Smooth muscle cell (in vitro differentiated cells): ENCODE measurements at regions not wholly inside any gene's neighbourhood (a gene's known extent, or its start where the extent isn't known, plus 50 kb on each side); places are given as distances from the start of the nearest gene placed in this dataset.
"Not testable (repeated sequence)": the region's sequence is repeated elsewhere in the genome, so short reads cannot be mapped to it uniquely, and the experiment has no call there.

ENCODE experiments used
- DNase-seq: peaks from one replicate; lab custom pipeline; 2025; ENCODE audit not compliant: unreplicated experiment; lab: John Stamatoyannopoulos, UW
- H2AFZ ChIP-seq: fragments of 200-600 bp; sonication (generic); 2 replicates; pipeline ENCODE4 v1.6.0; 2016; ENCODE audit warnings: antibody characterized with exemption, low read depth, mild to moderate bottlenecking
- H3F3A ChIP-seq: fragments of 200-600 bp; sonication (generic); 2 replicates; pipeline ENCODE4 v1.6.0; 2017; ENCODE audit warnings: antibody characterized with exemption, low read depth
- H3K27ac ChIP-seq: fragments of 200-600 bp; sonication (generic); 2 replicates; pipeline ENCODE4 v1.5.1; 2016; ENCODE audit warnings: low read depth, mild to moderate bottlenecking
- H3K27me3 ChIP-seq: fragments of 200-600 bp; sonication (generic); 2 replicates; pipeline ENCODE4 v1.6.1; 2016; ENCODE audit warnings: low read depth, mild to moderate bottlenecking
- H3K36me3 ChIP-seq: fragments of 200-600 bp; sonication (generic); 2 replicates; pipeline ENCODE4 v1.5.1; 2016; ENCODE audit warnings: low read depth
- H3K4me1 ChIP-seq: fragments of 200-600 bp; sonication (generic); 2 replicates; pipeline ENCODE4 v1.5.1; 2016; ENCODE audit warnings: low read depth
- H3K4me2 ChIP-seq: fragments of 200-600 bp; sonication (generic); 2 replicates; pipeline ENCODE4 v1.6.0; 2016; ENCODE audit warnings: mild to moderate bottlenecking
- H3K4me3 ChIP-seq: fragments of 200-600 bp; sonication (generic); 2 replicates; pipeline ENCODE4 v1.5.1; 2016; ENCODE audit warnings: mild to moderate bottlenecking
- H3K79me2 ChIP-seq: fragments of 200-600 bp; sonication (generic); 2 replicates; pipeline ENCODE4 v1.6.0; 2016; ENCODE audit warnings: low read depth, mild to moderate bottlenecking
- H3K9ac ChIP-seq: fragments of 200-600 bp; sonication (generic); 2 replicates; pipeline ENCODE4 v1.6.0; 2016; ENCODE audit warnings: low read depth
- H3K9me3 ChIP-seq: fragments of 200-600 bp; sonication (generic); replicated peaks from 2 replicates; pipeline ENCODE4 v1.5.1; 2016; ENCODE audit warnings: low read depth
- H4K20me1 ChIP-seq: fragments of 200-600 bp; sonication (generic); 2 replicates; pipeline ENCODE4 v1.6.0; 2016; ENCODE audit warnings: low read depth
- CTCF ChIP-seq: fragments of 200-600 bp; sonication (generic); IDR thresholded peaks from 2 replicates; pipeline ENCODE4 v1.5.1; 2017; ENCODE audit warnings: borderline replicate concordance, mild to moderate bottlenecking, antibody characterized with exemption; ENCODE audit not compliant: insufficient read depth, poor library complexity, severe bottlenecking
- WGBS: methylation state at CpG from one replicate; pipeline ENCODE4 v1.1.7; 2016; ENCODE audit warnings: low lambda C conversion rate; 5-methylcytosine and 5-hydroxymethylcytosine counted together

GRCh38 chr1:98286656-98287055 lies 365.8 kb upstream of the DPYD start:
- Histone ChIP-seq H3K4me2 (no peak overlapping the region), H3F3A (no peaks in the 10 kb centered on the region), H3K4me1 (no peaks in the 10 kb centered on the region), H3K27ac (no peak overlapping the region), H3K79me2 (no peaks in the 10 kb centered on the region), H3K27me3 (no peaks in the 10 kb centered on the region), H3K36me3 (no peaks in the 10 kb centered on the region), H3K9me3 (no peaks in the 10 kb centered on the region), H2AFZ (no peak overlapping the region), H4K20me1 (no peaks in the 10 kb centered on the region), H3K4me3 (no peak overlapping the region), H3K9ac (no peak overlapping the region)
- DNase-seq, result no peak
- TF ChIP-seq CTCF, result no peak
- WGBS, result 88% methylated on average over 1 of the region's 1 CpG

GRCh38 chr1:98285286-98285685 lies 364.5 kb upstream of the DPYD start:
- H2AFZ ChIP-seq, H3K4me3 ChIP-seq, H3K9me3 ChIP-seq, H3K4me1 ChIP-seq, H3K27me3 ChIP-seq, DNase-seq, H3K36me3 ChIP-seq, H3K27ac ChIP-seq, H3F3A ChIP-seq, H3K79me2 ChIP-seq, H3K9ac ChIP-seq, H4K20me1 ChIP-seq, H3K4me2 ChIP-seq: not testable (repeated sequence)
- 81% methylated on average over 2 of the region's 2 CpGs for WGBS

GRCh38 chr1:98280049-98280448 lies 359.2 kb upstream of the DPYD start:
- peak overlapping the region; percentile 57 for H2AFZ ChIP-seq

GRCh38 chr1:98278055-98278454 lies 357.2 kb upstream of the DPYD start:
- Histone ChIP-seq H2AFZ (no peak overlapping the region), H4K20me1 (no peaks in the 10 kb centered on the region)
- no peak for DNase-seq

More at GRCh38 chr1:98280049-98280448, 359.2 kb upstream of the DPYD start:
- Histone ChIP-seq H3K27me3 (no peaks in the 10 kb centered on the region), H3K9ac (no peak overlapping the region), H3K4me2 (no peak overlapping the region), H3K4me1 (peaks cover 30% of the 10 kb centered on the region), H3K79me2 (no peaks in the 10 kb centered on the region), H3F3A (peaks cover 3% of the 10 kb centered on the region), H3K27ac (no peak overlapping the region), H4K20me1 (no peaks in the 10 kb centered on the region), H3K9me3 (no peaks in the 10 kb centered on the region), H3K36me3 (no peaks in the 10 kb centered on the region), H3K4me3 (no peak overlapping the region)
- DNase-seq, result no peak
- 69% methylated on average over 4 of the region's 4 CpGs for whole genome bisulfite sequencing
- TF ChIP-seq CTCF, result no peak

More at GRCh38 chr1:98278055-98278454, 357.2 kb upstream of the DPYD start:
- H3F3A ChIP-seq, result peaks cover 3% of the 10 kb centered on the region
- H3K27ac ChIP-seq, result peak overlapping the region; percentile 84
- H3K27me3 ChIP-seq, result no peaks in the 10 kb centered on the region
- no peak for TF ChIP-seq CTCF
- H3K9me3 ChIP-seq, result no peaks in the 10 kb centered on the region
- H3K79me2 ChIP-seq, result no peaks in the 10 kb centered on the region
- H3K4me1 ChIP-seq, result peaks cover 30% of the 10 kb centered on the region
- no peak overlapping the region for H3K4me2 ChIP-seq
- no peak overlapping the region for H3K9ac ChIP-seq
- 72% methylated on average over 3 of the region's 3 CpGs for WGBS
- H3K36me3 ChIP-seq, result no peaks in the 10 kb centered on the region
- H3K4me3 ChIP-seq, result no peak overlapping the region
